IPS-15b (cell line): ENCODE measurements at regions not wholly inside any gene's neighbourhood (a gene's known extent, or its start where the extent isn't known, plus 50 kb on each side); places are given as distances from the start of the nearest gene placed in this dataset.

Experiments used
- H3K27me3 ChIP-seq: one replicate; pipeline ENCODE4 v1.6.1; 2013; ENCODE audit warnings: low read length; ENCODE audit not compliant: control insufficient read depth, insufficient read depth
- H3K36me3 ChIP-seq: one replicate; pipeline ENCODE4 v1.6.1; 2013; ENCODE audit warnings: low read length; ENCODE audit not compliant: control insufficient read depth, insufficient read depth
- H3K4me1 ChIP-seq: one replicate; pipeline ENCODE4 v1.6.1; 2013; ENCODE audit warnings: mild to moderate bottlenecking, low read length; ENCODE audit not compliant: control insufficient read depth, insufficient read depth
- H3K4me3 ChIP-seq: one replicate; pipeline ENCODE4 v1.5.1; 2013; ENCODE audit warnings: low read depth, low read length
- H3K9ac ChIP-seq: one replicate; pipeline ENCODE4 v1.6.1; 2013; ENCODE audit warnings: low read depth, mild to moderate bottlenecking, low read length
- H3K9me3 ChIP-seq: one replicate; pipeline ENCODE4 v1.6.1; 2013; ENCODE audit warnings: mild to moderate bottlenecking, low read length; ENCODE audit not compliant: control insufficient read depth, insufficient read depth

- no peaks in the 10 kb centered on the region for H3K9me3 ChIP-seq
- H3K36me3 ChIP-seq, result no peaks in the 10 kb centered on the region
- no peak overlapping the region for H3K4me3 ChIP-seq
- H3K4me1 ChIP-seq, result no peaks in the 10 kb centered on the region
- no peak overlapping the region for H3K9ac ChIP-seq
- no peaks in the 10 kb centered on the region for H3K27me3 ChIP-seq
These were observed 124.6 kb upstream of the SLC10A2 start for GRCh38 chr13:103190841-103191240.

DNA sequence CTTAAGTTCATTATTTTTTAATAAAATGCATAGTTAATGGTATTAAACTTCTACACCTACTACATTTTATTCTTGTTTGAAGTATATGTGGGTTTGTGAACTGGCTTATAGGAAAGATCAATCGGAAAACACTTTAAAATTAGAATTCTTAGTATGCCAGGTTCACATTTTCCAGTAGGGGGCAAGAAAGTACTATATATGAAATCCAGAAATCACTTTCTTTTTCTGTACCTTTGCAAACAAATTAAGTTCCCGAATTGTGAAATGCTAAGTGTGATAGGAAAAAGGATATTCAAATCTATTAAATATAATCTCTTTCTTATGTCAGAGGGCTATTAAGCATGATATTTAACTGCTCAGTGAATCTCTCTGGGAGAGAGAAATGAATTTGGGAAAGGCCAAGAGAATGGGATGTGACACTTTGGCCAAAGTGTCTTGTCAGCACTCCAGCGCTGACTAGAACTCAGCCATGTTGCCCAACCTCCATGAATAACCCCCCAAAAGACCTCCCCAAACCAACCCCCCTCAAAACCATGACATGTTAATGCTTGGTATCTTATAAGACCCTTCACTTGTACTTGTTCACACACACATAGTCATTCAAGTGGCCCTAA lies 122.6 kb upstream of the SLC10A2 start:
- no peaks in the 10 kb centered on the region for H3K4me1 ChIP-seq
- no peaks in the 10 kb centered on the region for H3K27me3 ChIP-seq
- no peak overlapping the region for H3K4me3 ChIP-seq
- no peaks in the 10 kb centered on the region for H3K36me3 ChIP-seq
- H3K9me3 ChIP-seq, result no peaks in the 10 kb centered on the region
- H3K9ac ChIP-seq, result no peak overlapping the region

DNA sequence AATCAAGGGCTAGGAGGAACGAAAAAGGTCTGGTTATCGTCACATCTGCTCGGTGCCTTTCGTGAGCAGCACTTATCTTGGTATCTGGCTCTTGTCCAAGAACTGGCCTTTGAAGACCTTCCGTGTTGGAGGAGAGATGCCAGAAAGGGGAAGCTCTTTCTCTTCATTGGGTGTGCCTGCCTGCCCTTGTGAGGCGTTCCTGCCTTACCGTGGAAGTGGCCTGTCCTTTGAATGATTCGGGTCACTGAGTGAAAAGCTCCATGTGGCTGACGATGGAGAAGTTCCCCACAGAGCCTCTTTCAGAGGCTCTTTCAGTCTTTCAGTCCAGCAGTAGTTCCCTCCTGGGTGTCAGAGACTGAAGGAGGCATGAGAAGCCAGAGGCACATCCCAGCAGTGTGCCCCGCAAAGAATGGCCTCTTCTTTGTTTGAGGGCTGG lies 121.5 kb upstream of the SLC10A2 start:
- H3K9me3 ChIP-seq, result no peaks in the 10 kb centered on the region
- no peaks in the 10 kb centered on the region for H3K4me1 ChIP-seq

DNA sequence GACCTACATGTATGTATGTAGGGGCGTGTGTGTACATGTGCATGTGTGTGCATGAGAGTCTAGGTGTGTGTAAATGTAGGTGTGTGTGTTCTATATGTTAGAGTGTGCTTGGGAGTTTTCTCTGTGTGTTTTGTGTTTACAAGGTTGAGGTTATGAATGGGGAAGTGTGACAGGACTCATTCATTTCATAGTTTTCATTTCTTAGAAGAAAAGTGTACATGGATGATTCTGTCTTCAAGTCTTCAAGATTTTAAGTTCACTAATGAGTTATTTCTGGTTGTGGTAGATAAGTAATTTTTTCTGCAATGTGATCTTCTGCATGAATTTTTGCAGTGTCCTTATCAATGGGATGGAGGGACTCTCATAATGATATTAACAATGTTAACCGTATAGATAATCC lies 118.2 kb upstream of the SLC10A2 start:
- Histone ChIP-seq H3K36me3 (no peaks in the 10 kb centered on the region), H3K9ac (no peak overlapping the region), H3K4me1 (no peaks in the 10 kb centered on the region), H3K4me3 (no peak overlapping the region), H3K27me3 (no peaks in the 10 kb centered on the region), H3K9me3 (no peaks in the 10 kb centered on the region)

More for the DNA sequence above, 121.5 kb upstream of the SLC10A2 start:
- no peak overlapping the region for H3K4me3 ChIP-seq
- H3K27me3 ChIP-seq, result no peaks in the 10 kb centered on the region
- H3K9ac ChIP-seq, result no peak overlapping the region
- no peaks in the 10 kb centered on the region for H3K36me3 ChIP-seq

DNA sequence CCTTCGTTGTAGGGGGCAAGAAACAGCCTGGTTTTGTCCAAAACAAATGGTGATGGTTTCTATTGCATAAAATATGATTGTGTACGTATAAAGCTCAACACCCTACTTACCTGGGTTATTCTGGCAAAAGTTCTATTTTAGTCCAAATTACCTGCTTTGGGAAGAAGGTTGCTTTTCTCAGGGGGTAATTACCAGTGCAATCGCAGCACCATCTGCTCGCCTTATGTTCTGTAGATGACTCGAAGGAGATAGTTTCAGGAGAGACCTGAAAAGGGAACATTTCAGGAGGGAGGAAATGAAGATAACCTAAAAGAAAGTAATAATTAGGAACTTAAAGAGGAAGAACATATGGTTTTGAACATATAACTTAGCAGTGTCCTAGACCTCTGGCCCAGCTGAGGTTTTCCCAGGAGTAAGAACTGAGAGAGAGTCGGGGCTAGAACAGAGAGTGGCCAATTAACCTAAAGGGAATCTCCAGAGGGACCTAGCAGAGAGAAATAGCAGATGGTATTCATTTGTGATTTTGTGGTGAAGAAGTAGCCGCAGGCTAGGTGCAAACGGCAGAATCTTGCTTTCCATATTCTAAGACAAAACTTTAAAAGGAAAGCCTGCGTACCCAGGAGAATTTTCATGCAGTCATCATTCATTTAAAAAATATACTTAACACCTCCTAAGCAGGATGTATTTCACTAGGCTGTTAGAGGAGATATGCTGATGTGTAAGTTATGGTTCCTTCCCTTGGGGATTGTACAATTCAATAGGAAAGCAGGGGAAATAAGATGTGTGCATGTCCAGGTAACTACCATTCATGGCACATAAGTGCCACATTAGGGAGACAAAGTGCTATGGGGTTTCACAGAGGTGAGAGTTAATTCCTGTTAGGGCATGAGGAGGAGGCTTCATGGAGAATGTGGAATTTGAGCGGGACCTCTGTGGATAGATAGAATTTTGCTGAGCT lies 113.0 kb upstream of the SLC10A2 start:
- Histone ChIP-seq H3K4me1 (no peaks in the 10 kb centered on the region), H3K9me3 (no peaks in the 10 kb centered on the region), H3K4me3 (no peak overlapping the region), H3K27me3 (no peaks in the 10 kb centered on the region), H3K36me3 (no peaks in the 10 kb centered on the region), H3K9ac (no peak overlapping the region)

DNA sequence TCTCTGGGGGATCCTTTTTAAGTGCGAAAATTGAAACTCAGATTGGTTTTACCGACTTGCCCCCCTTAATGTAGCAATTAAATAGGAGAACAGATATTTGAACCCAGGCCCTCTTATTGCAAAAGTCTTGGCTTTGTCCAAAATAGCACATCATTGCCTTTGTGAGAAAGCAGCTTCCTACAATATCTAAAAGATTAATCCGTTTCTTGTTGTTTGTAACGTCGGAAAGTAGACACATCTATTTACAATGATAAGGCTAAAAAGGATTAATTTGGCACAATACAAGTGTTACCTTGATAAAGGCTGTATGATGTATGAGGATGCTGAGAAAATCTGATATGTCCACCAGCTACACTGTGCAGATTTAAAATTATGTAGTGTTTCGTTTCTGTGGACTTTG lies 108.7 kb upstream of the SLC10A2 start:
- Histone ChIP-seq H3K4me3 (no peak overlapping the region), H3K9me3 (no peaks in the 10 kb centered on the region), H3K9ac (no peak overlapping the region), H3K4me1 (no peaks in the 10 kb centered on the region), H3K27me3 (no peaks in the 10 kb centered on the region), H3K36me3 (no peaks in the 10 kb centered on the region)

DNA sequence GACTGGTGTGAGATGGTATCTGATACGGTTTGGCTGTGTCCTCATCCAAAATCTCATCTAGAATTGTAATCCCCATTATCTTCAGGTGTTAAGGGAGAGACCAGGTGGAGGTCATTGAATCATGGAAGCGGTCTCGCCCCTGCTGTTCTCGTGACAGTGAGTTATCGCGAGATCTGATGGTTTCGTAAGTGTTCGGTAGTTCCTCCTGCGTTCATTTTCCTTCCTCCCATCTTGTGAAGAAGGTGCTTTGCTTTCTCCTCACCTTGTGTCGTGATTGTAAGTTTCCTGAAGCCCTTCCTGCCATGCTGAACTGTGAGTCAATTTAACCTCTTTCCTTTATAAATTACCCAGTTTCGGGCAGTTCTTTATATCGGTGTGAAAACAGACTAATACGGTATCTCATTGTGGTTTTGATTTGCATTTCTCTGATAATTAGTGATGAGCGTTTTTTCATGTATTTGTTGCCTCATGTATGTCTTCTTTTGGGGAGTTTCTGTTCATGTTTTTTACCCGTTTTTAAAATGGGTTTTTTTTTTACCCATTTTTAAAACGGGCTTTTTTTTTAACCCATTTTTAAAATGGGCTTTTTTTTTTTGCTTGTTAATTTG lies 102.8 kb upstream of the SLC10A2 start:
- H3K9ac ChIP-seq, result no peak overlapping the region
- no peaks in the 10 kb centered on the region for H3K36me3 ChIP-seq
- no peak overlapping the region for H3K4me3 ChIP-seq

GRCh38 chr13:103164251-103164650 lies 98.0 kb upstream of the SLC10A2 start:
- Histone ChIP-seq H3K27me3 (no peaks in the 10 kb centered on the region), H3K36me3 (no peaks in the 10 kb centered on the region), H3K4me3 (no peak overlapping the region), H3K9ac (no peak overlapping the region), H3K9me3 (no peaks in the 10 kb centered on the region), H3K4me1 (no peaks in the 10 kb centered on the region)

More for the DNA sequence above, 102.8 kb upstream of the SLC10A2 start:
- Histone ChIP-seq H3K9me3 (no peaks in the 10 kb centered on the region), H3K27me3 (no peaks in the 10 kb centered on the region), H3K4me1 (no peaks in the 10 kb centered on the region)

- Histone ChIP-seq H3K36me3 (no peaks in the 10 kb centered on the region), H3K9me3 (no peaks in the 10 kb centered on the region), H3K9ac (no peak overlapping the region), H3K27me3 (no peaks in the 10 kb centered on the region), H3K4me3 (no peak overlapping the region), H3K4me1 (no peaks in the 10 kb centered on the region)
These were observed 95.3 kb upstream of the SLC10A2 start for GRCh38 chr13:103161476-103161875.

- no peaks in the 10 kb centered on the region for H3K27me3 ChIP-seq
- no peak overlapping the region for H3K4me3 ChIP-seq
- no peaks in the 10 kb centered on the region for H3K4me1 ChIP-seq
These were observed 91.4 kb upstream of the SLC10A2 start for GRCh38 chr13:103157434-103158145.

GRCh38 chr13:103157016-103157415 lies 90.8 kb upstream of the SLC10A2 start:
- H3K9me3 ChIP-seq, result no peaks in the 10 kb centered on the region
- H3K4me3 ChIP-seq, result no peak overlapping the region
- H3K4me1 ChIP-seq, result peaks cover 3% of the 10 kb centered on the region
- no peak overlapping the region for H3K9ac ChIP-seq
- H3K27me3 ChIP-seq, result no peaks in the 10 kb centered on the region
- H3K36me3 ChIP-seq, result no peaks in the 10 kb centered on the region

More at GRCh38 chr13:103157434-103158145, 91.4 kb upstream of the SLC10A2 start:
- Histone ChIP-seq H3K36me3 (no peaks in the 10 kb centered on the region), H3K9ac (no peak overlapping the region), H3K9me3 (no peaks in the 10 kb centered on the region)
